CD4-positive, CD25-positive, alpha-beta regulatory T cell (primary cell): ENCODE measurements at regions not wholly inside any gene's neighbourhood (a gene's known extent, or its start where the extent isn't known, plus 50 kb on each side); places are given as distances from the start of the nearest gene placed in this dataset.

ENCODE experiments used
- ATAC-seq, 2 donors: fragments of 150-1000 bp; cut with Tn5 transposase; one replicate each; pipeline ENCODE4 v1.10.0; 2021; ENCODE audit warnings: low read depth in 2 of 2, moderate number of reproducible peaks in 2 of 2, moderate library complexity in 1 of 2
- DNase-seq, 3 donors: peaks; one replicate each; pipeline versions ENCODE4 v3.0.0 to v3.0.0-alpha.2; 2012 to 2022; ENCODE audit warnings: mixed read lengths in 1 of 3
- H3K27ac ChIP-seq: one replicate; pipeline ENCODE4 v1.7.0; 2013; ENCODE audit warnings: mild to moderate bottlenecking, low read length; ENCODE audit not compliant: insufficient read depth, poor library complexity, severe bottlenecking
- H3K27me3 ChIP-seq: one replicate; pipeline ENCODE4 v1.7.0; 2013; ENCODE audit warnings: low read length; ENCODE audit not compliant: control insufficient read depth, insufficient read depth
- H3K36me3 ChIP-seq: one replicate; pipeline ENCODE4 v1.7.0; 2013; ENCODE audit warnings: mild to moderate bottlenecking, low read length, moderate library complexity; ENCODE audit not compliant: control insufficient read depth, insufficient read depth
- H3K4me1 ChIP-seq: 2 replicates; pipeline ENCODE4 v1.7.0; 2013; ENCODE audit warnings: mild to moderate bottlenecking, low read length; ENCODE audit not compliant: insufficient read depth, control insufficient read depth, poor library complexity, severe bottlenecking
- H3K4me3 ChIP-seq: one replicate; pipeline ENCODE4 v1.7.0; 2013; ENCODE audit warnings: low read depth, mild to moderate bottlenecking, low read length, moderate library complexity
- H3K9me3 ChIP-seq, 2 experiments: 1 replicate in 1 of 2; 2 replicates in 1 of 2; pipeline ENCODE4 v1.7.0; 2013; ENCODE audit warnings: low read length in 2 of 2, mild to moderate bottlenecking in 1 of 2, moderate library complexity in 1 of 2; ENCODE audit not compliant: control insufficient read depth in 2 of 2
- H3K27ac Mint-ChIP-seq, 3 donors: one replicate each; pipeline ENCODE4 v1.8.0; 2020 to 2022; ENCODE audit warnings: mild to moderate bottlenecking in 3 of 3, mixed read lengths in 3 of 3, moderate library complexity in 2 of 3
- H3K27me3 Mint-ChIP-seq: one replicate; pipeline ENCODE4 v1.8.0; 2022; ENCODE audit warnings: mild to moderate bottlenecking, mixed read lengths
- H3K36me3 Mint-ChIP-seq: one replicate; pipeline ENCODE4 v1.8.0; 2020; ENCODE audit warnings: mixed read lengths
- H3K4me1 Mint-ChIP-seq, 4 donors: one replicate each; pipeline ENCODE4 v1.8.0; 2020 to 2022; ENCODE audit warnings: mixed read lengths in 4 of 4, mild to moderate bottlenecking in 1 of 4
- H3K4me3 Mint-ChIP-seq, 4 donors: one replicate each; pipeline ENCODE4 v1.8.0; 2020 to 2022; ENCODE audit warnings: mild to moderate bottlenecking in 4 of 4, mixed read lengths in 4 of 4, moderate library complexity in 3 of 4
- H3K9me3 Mint-ChIP-seq, 7 donors: one replicate each; pipeline ENCODE4 v1.8.0; 2020 to 2022; ENCODE audit warnings: mixed read lengths in 7 of 7, mild to moderate bottlenecking in 3 of 7, moderate library complexity in 2 of 7

GRCh38 chr18:72063001-72063400 lies 481.1 kb downstream of the CBLN2 start:
- Histone ChIP-seq H3K27ac (no peak overlapping the region), H3K36me3 (no peaks in the 10 kb centered on the region), H3K4me1 (no peaks in the 10 kb centered on the region), H3K27me3 (no peaks in the 10 kb centered on the region), H3K4me3 (no peak overlapping the region), H3K9me3 (no peaks in the 10 kb centered on the region)
- Mint-ChIP-seq H3K9me3 (peaks cover 0 to 3% (median 2%) of the 10 kb centered on the region in 7 donors), H3K4me1 (no peaks in the 10 kb centered on the region), H3K36me3 (no peaks in the 10 kb centered on the region), H3K27ac (no peak overlapping the region), H3K27me3 (no peaks in the 10 kb centered on the region), H3K4me3 (no peak overlapping the region)
- ATAC-seq (no peak), DNase-seq (no peak)

- Histone ChIP-seq H3K27me3 (no peaks in the 10 kb centered on the region), H3K4me3 (no peak overlapping the region), H3K9me3 (no peaks in the 10 kb centered on the region), H3K27ac (no peak overlapping the region), H3K4me1 (no peaks in the 10 kb centered on the region), H3K36me3 (no peaks in the 10 kb centered on the region)
- Mint-ChIP-seq H3K4me1 (peaks cover 0 to 6% (median 0%) of the 10 kb centered on the region in 4 donors), H3K27me3 (no peaks in the 10 kb centered on the region), H3K9me3 (peaks cover 2 to 11% (median 3%) of the 10 kb centered on the region in 7 donors), H3K27ac (no peak overlapping the region), H3K36me3 (no peaks in the 10 kb centered on the region), H3K4me3 (no peak overlapping the region)
- DNase-seq (no peak), ATAC-seq (no peak)
Measured at GRCh38 chr18:72058851-72059250, 485.3 kb downstream of the CBLN2 start.

GRCh38 chr18:72056171-72056570 lies 488.0 kb downstream of the CBLN2 start:
- no peaks in the 10 kb centered on the region for H3K9me3 ChIP-seq
- Mint-ChIP-seq H3K27ac (no peak overlapping the region), H3K4me1 (peaks cover 0 to 6% (median 0%) of the 10 kb centered on the region in 4 donors), H3K9me3 (peaks cover 0 to 12% (median 3%) of the 10 kb centered on the region in 7 donors), H3K27me3 (no peaks in the 10 kb centered on the region), H3K36me3 (no peaks in the 10 kb centered on the region), H3K4me3 (no peak overlapping the region)
- no peak overlapping the region for H3K4me3 ChIP-seq
- no peaks in the 10 kb centered on the region for H3K27me3 ChIP-seq
- ATAC-seq, result no peak
- no peaks in the 10 kb centered on the region for H3K4me1 ChIP-seq
- H3K36me3 ChIP-seq, result no peaks in the 10 kb centered on the region
- DNase-seq, result no peak
- H3K27ac ChIP-seq, result no peak overlapping the region

- no peaks in the 10 kb centered on the region for H3K4me1 Mint-ChIP-seq
Measured at GRCh38 chr18:72041313-72042032, 502.7 kb downstream of the CBLN2 start.

GRCh38 chr18:72013427-72013850 lies 530.7 kb downstream of the CBLN2 start:
- no peak for ATAC-seq

More at GRCh38 chr18:72041313-72042032, 502.7 kb downstream of the CBLN2 start:
- H3K4me3 Mint-ChIP-seq, result no peak overlapping the region
- DNase-seq (no peak), ATAC-seq (no peak)
- H3K4me3 ChIP-seq, result no peak overlapping the region
- no peaks in the 10 kb centered on the region for H3K27me3 Mint-ChIP-seq
- peaks cover 0 to 3% of the 10 kb centered on the region in 2 experiments for H3K9me3 ChIP-seq
- H3K36me3 Mint-ChIP-seq, result no peaks in the 10 kb centered on the region
- no peak overlapping the region for H3K27ac Mint-ChIP-seq
- no peaks in the 10 kb centered on the region for H3K27me3 ChIP-seq
- no peak overlapping the region for H3K27ac ChIP-seq
- H3K4me1 ChIP-seq, result no peaks in the 10 kb centered on the region
- H3K9me3 Mint-ChIP-seq, result peaks cover 0 to 8% (median 6%) of the 10 kb centered on the region in 7 donors
- no peaks in the 10 kb centered on the region for H3K36me3 ChIP-seq

GRCh38 chr18:71998547-71999097 lies 545.5 kb downstream of the CBLN2 start:
- Histone ChIP-seq H3K36me3 (no peaks in the 10 kb centered on the region), H3K27me3 (no peaks in the 10 kb centered on the region), H3K9me3 (no peaks in the 10 kb centered on the region), H3K4me1 (no peaks in the 10 kb centered on the region), H3K27ac (no peak overlapping the region), H3K4me3 (no peak overlapping the region)
- ATAC-seq, result no peak
- Mint-ChIP-seq H3K36me3 (no peaks in the 10 kb centered on the region), H3K4me3 (no peak overlapping the region), H3K4me1 (no peaks in the 10 kb centered on the region), H3K9me3 (peaks cover 0 to 9% (median 5%) of the 10 kb centered on the region in 7 donors), H3K27me3 (peaks cover 5% of the 10 kb centered on the region), H3K27ac (no peak overlapping the region)
- no peak for DNase-seq

More at GRCh38 chr18:72013427-72013850, 530.7 kb downstream of the CBLN2 start:
- peaks cover 2 to 11% (median 8%) of the 10 kb centered on the region in 7 donors for H3K9me3 Mint-ChIP-seq
- H3K4me3 ChIP-seq, result no peak overlapping the region
- H3K4me1 ChIP-seq, result no peaks in the 10 kb centered on the region
- DNase-seq, result no peak
- no peak overlapping the region for H3K27ac Mint-ChIP-seq
- no peaks in the 10 kb centered on the region for H3K36me3 Mint-ChIP-seq
- no peaks in the 10 kb centered on the region for H3K4me1 Mint-ChIP-seq
- H3K9me3 ChIP-seq, result no peaks in the 10 kb centered on the region
- H3K27me3 ChIP-seq, result no peaks in the 10 kb centered on the region
- no peak overlapping the region for H3K4me3 Mint-ChIP-seq
- H3K27ac ChIP-seq, result no peak overlapping the region
- H3K27me3 Mint-ChIP-seq, result no peaks in the 10 kb centered on the region
- no peaks in the 10 kb centered on the region for H3K36me3 ChIP-seq

- H3K36me3 Mint-ChIP-seq, result no peaks in the 10 kb centered on the region
- peaks cover 2% of the 10 kb centered on the region for H3K27me3 Mint-ChIP-seq
- ATAC-seq (no peak), DNase-seq (no peak)
- H3K4me1 Mint-ChIP-seq, result no peaks in the 10 kb centered on the region
- no peak overlapping the region for H3K27ac Mint-ChIP-seq
- Histone ChIP-seq H3K4me1 (no peaks in the 10 kb centered on the region), H3K4me3 (no peak overlapping the region), H3K27me3 (no peaks in the 10 kb centered on the region), H3K27ac (no peak overlapping the region), H3K9me3 (no peaks in the 10 kb centered on the region), H3K36me3 (no peaks in the 10 kb centered on the region)
- H3K4me3 Mint-ChIP-seq, result no peak overlapping the region
- H3K9me3 Mint-ChIP-seq, result peaks cover 2 to 9% (median 3%) of the 10 kb centered on the region in 7 donors
Measured at GRCh38 chr18:71995904-71996465, 548.2 kb downstream of the CBLN2 start.
